GM18868 (cell line): ENCODE measurements at regions not wholly inside any gene's neighbourhood (a gene's known extent, or its start where the extent isn't known, plus 50 kb on each side); places are given as distances from the start of the nearest gene placed in this dataset.

Experiments used
- ATAC-seq: cut with Tn5 transposase; IDR thresholded peaks from one replicate; pipeline ENCODE4 v1.9.1; 2021; ENCODE audit warnings: mild to moderate bottlenecking, moderate library complexity; ENCODE audit not compliant: unreplicated experiment

DNA sequence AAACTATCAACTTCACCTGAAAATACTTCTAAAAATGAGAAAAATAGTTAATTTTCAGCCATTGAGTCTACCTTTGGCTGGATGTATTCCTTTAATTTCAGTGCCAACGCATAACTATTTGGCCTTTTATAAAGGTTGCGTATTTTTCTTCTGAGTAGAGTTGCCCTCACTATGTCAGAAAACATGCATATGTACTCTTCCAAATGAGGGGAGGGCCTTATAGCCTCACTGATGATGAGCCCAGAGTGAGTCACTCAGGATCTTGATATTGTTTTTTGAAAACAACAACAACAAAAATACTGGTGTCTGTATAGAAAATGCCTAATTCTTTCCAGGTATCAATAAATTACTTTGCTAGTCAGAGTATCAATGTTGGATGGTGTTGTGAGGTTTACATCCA, 349.3 kb downstream of the FBXO8 start:
- no peak for ATAC-seq

GRCh38 chr4:173932701-173933100, 350.8 kb downstream of the FBXO8 start:
- no peak for ATAC-seq

DNA sequence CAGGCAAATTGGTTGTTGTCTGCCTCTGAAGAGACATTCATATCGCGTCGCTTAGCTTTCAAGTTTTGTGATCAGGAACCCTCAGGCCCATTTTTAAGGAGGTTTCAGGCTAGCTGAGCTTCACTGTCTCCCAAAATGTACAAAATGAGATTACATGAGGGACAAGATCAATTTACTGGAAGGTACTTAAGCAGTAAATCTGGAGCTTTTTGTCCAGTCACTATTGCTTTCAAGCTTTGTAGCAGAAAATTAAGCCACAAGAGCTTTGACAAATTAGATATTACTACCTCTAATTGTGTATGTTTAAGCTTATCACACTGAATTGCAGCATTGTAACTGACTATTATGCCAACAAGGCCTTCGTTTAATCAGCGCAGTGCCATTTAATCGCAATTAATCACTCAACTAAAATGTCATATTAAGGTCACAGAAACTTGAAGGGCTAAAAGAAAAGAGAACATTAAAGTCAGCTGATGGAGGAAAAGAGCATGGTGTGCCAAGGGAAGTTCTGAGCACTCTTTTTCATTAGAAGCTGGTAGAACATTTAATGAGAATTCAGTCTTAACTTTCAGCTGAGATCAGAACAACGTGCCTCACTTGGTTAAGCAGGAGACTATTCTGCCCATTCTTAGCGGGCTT, 353.0 kb downstream of the FBXO8 start:
- ATAC-seq: no peak

DNA sequence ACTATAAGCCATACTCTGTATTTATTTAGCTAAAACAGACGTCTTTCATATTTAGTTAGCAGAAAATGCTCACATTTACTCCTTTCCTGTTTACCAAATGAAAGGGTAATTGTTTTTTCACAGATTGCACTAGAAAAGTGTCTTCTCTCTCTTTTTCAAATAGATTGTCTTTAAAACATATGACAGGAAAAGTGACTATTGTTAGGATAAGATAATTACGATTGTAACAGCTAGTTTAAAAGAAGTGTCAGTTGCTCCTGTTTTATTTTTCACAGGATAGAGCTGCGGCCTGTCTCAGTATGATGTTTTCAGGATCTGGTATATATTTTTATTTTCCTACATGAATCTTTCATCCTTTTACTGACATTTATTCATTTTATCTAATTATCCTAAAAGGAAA, 353.5 kb downstream of the FBXO8 start:
- ATAC-seq: no peak

- peak; percentile 81 for ATAC-seq
Observed at GRCh38 chr4:173924561-173924960, 358.9 kb downstream of the FBXO8 start.

DNA sequence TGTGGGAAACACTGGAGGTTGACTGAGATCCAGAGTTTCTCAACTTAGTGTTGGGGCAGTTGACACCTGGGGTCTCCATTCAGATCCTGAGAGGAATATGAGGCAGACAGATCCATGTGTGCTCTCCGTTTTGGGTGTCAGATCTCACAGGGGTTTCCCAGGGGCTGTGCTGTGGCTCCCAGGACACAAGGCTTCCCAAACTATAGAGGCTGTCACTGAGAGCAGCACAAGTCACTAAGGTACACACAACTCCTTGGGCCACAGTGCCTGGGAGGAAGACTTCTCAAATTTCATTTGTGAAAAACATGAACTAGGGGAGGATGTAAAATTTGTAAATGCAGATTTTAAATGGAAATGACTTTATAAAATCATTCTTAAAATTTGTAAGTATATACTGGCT, 363.6 kb downstream of the FBXO8 start:
- ATAC-seq: no peak

GRCh38 chr4:173919196-173919595, 364.3 kb downstream of the FBXO8 start:
- ATAC-seq: no peak

DNA sequence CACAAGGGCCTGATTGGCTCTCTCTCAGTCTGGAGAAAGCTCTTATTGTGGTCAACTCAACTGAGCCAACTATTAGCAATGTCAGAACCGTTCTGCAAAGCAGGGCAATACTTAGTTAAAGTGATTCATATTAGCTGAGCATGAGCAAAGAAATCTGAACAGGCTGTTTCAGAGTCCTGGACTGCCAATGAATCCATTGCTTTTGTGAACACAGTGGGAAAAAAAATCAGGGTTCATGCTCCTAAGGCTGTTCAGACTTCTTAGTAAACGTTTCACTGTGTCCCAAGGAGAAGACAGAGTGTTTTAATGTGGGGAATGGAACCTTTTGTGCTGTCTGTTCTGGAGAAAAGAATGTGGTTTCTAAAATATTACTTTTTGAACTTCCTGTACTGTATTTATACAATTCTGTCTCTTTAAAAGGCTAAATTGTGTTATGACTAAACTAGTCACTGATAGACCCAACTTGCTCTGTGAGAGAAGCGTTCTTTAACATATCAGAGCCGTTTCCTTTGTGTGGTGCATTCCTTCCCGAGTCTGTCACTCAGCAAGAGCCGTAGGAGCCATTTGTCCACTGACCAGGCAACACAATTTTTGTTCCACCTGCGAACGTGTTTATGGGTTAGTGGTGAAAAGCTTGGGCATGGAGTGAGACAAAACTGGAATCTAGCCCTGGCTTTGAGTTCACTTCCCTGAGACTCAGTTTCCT, 366.1 kb downstream of the FBXO8 start:
- ATAC-seq: no peak

- ATAC-seq: no peak
Observed at GRCh38 chr4:173913496-173913895, 370.0 kb downstream of the FBXO8 start.

DNA sequence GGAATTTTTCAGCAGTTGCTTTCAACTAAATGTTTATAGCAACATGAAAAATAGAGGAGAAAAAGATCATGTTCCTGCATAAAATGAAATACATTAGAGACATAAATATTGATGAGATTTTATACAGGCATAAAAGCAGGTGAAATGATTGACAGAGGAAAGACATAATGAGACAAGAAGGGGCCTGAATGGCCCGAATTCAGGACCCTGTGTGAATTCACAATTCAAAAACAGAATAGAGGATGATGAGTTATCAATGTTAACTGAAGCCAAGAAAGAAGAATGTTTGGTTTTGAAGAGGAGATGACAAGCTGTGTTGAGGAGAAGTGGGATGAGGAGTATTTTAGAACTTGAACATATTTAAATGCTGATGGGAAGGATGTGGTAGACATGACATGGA, 371.1 kb downstream of the FBXO8 start:
- ATAC-seq: no peak

- ATAC-seq: no peak
Observed at GRCh38 chr4:173910891-173911290, 372.6 kb downstream of the FBXO8 start.

DNA sequence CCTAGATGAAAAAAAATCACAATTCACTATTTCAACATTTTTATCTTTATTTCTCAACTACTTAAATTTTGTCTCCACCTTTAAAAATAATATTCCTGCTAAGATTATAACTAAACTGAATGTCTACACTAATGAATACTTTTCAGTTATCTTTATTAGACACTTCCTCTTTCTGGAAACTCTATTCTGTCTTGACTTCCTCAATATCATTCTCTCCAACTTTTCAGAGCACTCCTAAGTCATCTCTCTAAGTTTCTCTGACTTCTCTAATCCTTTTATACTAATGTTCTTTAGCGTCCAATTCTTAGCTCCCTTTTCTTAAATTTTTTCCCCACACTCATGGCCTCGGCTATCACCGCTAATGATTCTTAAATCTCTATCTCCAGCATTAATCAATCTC, 374.2 kb downstream of the FBXO8 start:
- ATAC-seq: no peak

- no peak for ATAC-seq
Observed at GRCh38 chr4:173899813-173900212, 369.8 kb upstream of the HAND2 start.

DNA sequence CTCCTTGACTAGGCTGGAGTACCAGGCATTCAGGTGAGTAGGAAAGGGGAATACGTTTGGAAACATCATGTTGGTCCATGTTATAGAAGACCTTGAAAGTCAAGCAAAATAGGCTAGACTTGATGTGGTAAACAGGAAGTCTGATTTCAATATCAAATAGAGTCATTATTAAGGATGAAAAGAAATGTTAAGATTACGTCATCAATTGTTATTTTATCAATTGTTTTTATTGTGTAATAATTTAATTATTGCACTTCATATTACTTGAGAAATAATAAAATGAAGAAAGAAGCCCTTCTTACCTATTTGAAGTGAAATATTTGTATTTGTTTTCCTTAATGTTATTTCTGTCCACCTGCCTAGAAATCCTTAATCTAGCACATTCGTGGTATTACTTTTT, 361.0 kb upstream of the HAND2 start:
- no peak for ATAC-seq

- no peak for ATAC-seq
Observed at GRCh38 chr4:173883821-173884220, 353.8 kb upstream of the HAND2 start.

- ATAC-seq: no peak
Observed at GRCh38 chr4:173880897-173881296, 350.9 kb upstream of the HAND2 start.

- ATAC-seq: no peak
Observed at GRCh38 chr4:173879509-173879908, 349.5 kb upstream of the HAND2 start.

DNA sequence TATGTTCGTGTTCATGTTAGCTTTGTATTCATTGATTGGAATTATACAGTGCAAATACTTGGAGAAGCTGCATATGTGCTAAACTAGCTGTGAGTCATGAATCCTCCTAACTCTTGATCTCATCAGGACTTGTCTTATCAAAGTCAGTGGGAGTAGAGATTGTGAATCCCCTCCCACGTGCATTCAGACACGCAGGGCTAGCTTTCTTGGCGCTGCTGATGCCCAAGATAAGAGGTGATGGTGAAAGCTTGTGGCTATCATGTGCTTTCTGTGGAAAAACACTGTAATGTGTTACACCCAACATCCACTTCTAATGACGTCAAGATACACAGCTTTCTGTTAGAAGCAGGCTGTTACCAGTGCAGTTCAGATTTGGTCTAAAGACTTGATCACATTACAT, 348.7 kb upstream of the HAND2 start:
- no peak for ATAC-seq

DNA sequence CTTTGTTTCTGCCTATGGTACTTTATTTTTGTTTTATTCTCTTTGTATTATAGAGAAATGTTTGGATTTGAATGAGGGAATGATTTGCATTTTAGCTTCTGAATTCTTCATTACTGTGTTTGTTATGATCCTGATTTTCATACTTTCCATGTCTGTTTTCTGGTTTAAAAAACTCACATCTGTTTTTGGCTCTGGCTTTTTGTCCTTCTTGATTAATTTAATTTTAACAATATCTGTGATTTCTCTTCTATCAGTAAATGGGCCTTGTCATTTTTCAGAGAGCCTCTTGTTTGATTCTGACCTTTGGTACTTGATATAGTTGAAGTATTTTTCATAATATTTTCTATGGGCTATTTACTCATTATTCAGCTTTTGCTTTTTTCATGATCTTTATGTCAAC, 341.6 kb upstream of the HAND2 start:
- ATAC-seq: no peak

DNA sequence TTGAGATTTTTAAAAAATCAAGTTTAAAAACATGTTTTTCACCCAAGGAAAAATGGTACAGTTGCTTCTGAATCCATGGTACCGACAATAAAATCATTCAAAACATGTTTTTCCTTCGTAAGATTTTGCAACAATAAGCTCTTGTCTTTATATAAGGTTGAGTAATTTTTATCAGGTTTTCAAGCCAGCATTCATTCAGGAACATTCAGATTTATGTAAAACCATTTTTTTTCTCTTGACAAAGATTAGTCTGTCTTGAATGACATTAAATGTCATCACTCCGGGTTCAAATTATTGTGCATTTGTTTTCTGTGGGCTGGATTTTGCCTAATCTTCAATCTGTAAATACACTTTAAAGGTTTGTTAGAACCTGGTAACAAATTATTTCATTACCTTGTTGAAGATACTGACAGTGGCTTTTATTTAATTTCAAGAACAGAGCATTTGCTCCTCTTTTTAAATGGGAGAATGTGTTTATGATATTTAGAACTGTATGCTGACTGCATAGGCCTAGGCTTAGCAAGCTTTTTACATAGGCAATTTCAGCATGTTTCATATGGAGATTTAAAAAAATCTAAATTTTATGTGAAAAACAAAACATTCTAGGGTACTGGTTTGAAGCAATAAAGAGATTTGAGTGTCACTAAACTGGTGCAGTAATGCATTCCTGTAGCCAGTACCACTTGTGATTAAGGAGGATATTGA, 336.4 kb upstream of the HAND2 start:
- no peak for ATAC-seq

DNA sequence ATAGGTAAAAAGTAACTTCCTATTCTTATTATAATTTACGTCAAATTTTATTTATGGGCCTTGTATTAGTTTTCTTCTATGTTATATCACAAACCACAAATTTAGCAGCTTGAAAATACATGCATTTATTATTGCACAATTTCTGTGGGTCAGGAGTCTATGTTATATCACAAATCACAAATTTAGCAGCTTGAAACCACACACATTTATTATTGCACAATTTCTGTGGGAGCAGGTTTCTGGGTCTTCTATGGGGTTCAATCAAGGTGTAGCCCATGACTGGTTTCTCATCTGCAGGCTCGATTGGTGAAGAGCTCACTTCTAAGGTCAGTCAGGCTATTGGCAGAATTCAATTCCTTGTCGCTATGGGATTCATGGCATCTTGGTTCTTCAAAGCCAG, 332.7 kb upstream of the HAND2 start:
- no peak for ATAC-seq

- no peak for ATAC-seq
Observed at GRCh38 chr4:173860094-173860493, 330.1 kb upstream of the HAND2 start.
